ENCODE measurements at regions not wholly inside any gene's neighbourhood (a gene's known extent, or its start where the extent isn't known, plus 50 kb on each side); places are given as distances from the start of the nearest gene placed in this dataset.
"Not testable (repeated sequence)": the region's sequence is repeated elsewhere in the genome, so short reads cannot be mapped to it uniquely, and the experiment has no call there.

- no peaks in the 10 kb centered on the region for H3K9me3 Mint-ChIP-seq
- no peak for DNase-seq
- peak overlapping the region; percentile 89 for H3K4me3 Mint-ChIP-seq
- H3K27ac Mint-ChIP-seq = peak overlapping the region; percentile 99
- peaks cover 19% of the 10 kb centered on the region for H3K36me3 Mint-ChIP-seq (ENCODE audit: low read depth)
- no peaks in the 10 kb centered on the region for H3K27me3 Mint-ChIP-seq (ENCODE audit: low read depth)
- intact Hi-C loops (cut with micrococcal nuclease) = loop anchor here (1.0 to 10.0 kb wide), 3 partner anchors 31 to 1420 kb away; partner anchors contain the start of gene RAP2B
- CTCF ChIA-PET = interaction anchor here (0.8 to 1.9 kb wide), 8 partner anchors 12 to 267 kb away, joined by 3 to 10 read pairs (median 5); no protein-coding TSS in a partner anchor
- H3K4me1 Mint-ChIP-seq (ENCODE audit: low read depth) = peaks cover 67% of the 10 kb centered on the region
These were observed 63.6 kb upstream of the MBNL1 start for GRCh38 chr3:152205097-152205593.

DNA sequence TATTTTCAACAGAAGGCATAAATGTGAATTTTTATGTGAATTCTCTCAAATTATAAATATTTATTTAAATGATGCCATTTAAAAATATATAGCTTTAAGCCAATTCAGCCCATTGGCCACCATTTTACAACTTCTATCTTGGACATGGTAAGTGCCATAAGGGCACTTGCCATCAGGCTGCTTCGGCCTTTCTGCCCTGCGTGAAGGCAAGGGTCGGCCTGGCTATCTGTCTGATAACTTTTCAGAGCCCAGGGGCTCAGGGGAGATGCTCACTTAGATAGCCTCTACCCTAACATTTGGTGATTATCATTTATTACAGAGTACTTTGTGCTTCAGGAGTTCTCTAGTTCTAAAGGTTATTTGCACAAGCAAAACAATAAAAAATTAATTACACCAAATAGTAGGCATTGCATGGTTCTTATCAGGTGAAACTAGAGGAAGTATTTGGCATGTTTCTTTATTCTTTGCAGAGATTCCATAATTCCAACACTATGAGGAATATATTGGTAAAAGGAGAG lies 62.4 kb upstream of the MBNL1 start:
- Mint-ChIP-seq H3K36me3 (ENCODE audit: low read depth) (peaks cover 17% of the 10 kb centered on the region), H3K9me3 (no peaks in the 10 kb centered on the region), H3K27ac (peak overlapping the region; percentile 99), H3K4me1 (ENCODE audit: low read depth) (peaks cover 74% of the 10 kb centered on the region), H3K27me3 (ENCODE audit: low read depth) (no peaks in the 10 kb centered on the region), H3K4me3 (no peak overlapping the region)
- intact Hi-C loops (cut with micrococcal nuclease) = loop anchor here (5.0 to 10.0 kb wide), 2 partner anchors 956 to 1418 kb away; partner anchors contain the start of gene RAP2B
- CTCF ChIA-PET = interaction anchor here (0.7 to 1.6 kb wide), 4 partner anchors 12 to 68 kb away, joined by 3 to 4 read pairs (median 3); no protein-coding TSS in a partner anchor
- no peak for DNase-seq

- Mint-ChIP-seq H3K9me3 (no peaks in the 10 kb centered on the region), H3K27me3 (ENCODE audit: low read depth) (no peaks in the 10 kb centered on the region), H3K4me3 (peak overlapping the region; percentile 61), H3K27ac (peak overlapping the region; percentile 93), H3K36me3 (ENCODE audit: low read depth) (peaks cover 15% of the 10 kb centered on the region), H3K4me1 (ENCODE audit: low read depth) (peaks cover 77% of the 10 kb centered on the region)
- CTCF ChIA-PET = interaction anchor here (0.7 to 1.8 kb wide), 5 partner anchors 8 to 264 kb away, joined by 3 to 12 read pairs (median 6); no protein-coding TSS in a partner anchor
- intact Hi-C loops (cut with micrococcal nuclease) = loop anchor here (5.0 to 10.0 kb wide), 2 partner anchors 954 to 1416 kb away; partner anchors contain the start of gene RAP2B
- DNase-seq = no peak
These were observed 60.3 kb upstream of the MBNL1 start for GRCh38 chr3:152208439-152208838.

DNA sequence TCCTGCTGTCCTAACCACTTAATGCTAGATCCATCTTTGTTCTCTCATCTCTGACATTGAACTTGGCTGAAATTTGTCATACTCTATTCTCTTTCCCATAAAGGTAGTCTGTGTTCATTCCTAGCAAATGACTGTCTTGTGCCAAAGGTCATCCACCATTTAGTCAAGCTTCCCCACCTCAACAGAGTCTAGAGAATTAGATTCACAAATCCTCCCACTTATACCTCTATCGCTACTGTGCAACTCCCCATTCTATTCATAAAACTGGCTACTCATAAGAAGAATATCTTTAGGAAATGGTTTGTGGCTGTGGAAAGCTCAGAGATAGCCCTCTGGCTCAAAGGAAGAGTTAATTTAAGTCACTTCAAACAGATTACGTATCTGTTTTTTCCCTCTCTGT lies 59.7 kb upstream of the MBNL1 start:
- CTCF ChIA-PET = interaction anchor here (1.1 to 1.8 kb wide), 7 partner anchors 9 to 263 kb away, joined by 3 to 12 read pairs (median 4); no protein-coding TSS in a partner anchor
- intact Hi-C loops (cut with micrococcal nuclease) = loop anchor here (1.0 to 10.0 kb wide), 7 partner anchors 9 to 1416 kb away; partner anchors contain the start of gene RAP2B
- peak; percentile 26 for DNase-seq
- H3K9me3 Mint-ChIP-seq = no peaks in the 10 kb centered on the region
- peaks cover 83% of the 10 kb centered on the region for H3K4me1 Mint-ChIP-seq (ENCODE audit: low read depth)
- peak overlapping the region; percentile 93 for H3K27ac Mint-ChIP-seq
- no peaks in the 10 kb centered on the region for H3K27me3 Mint-ChIP-seq (ENCODE audit: low read depth)
- H3K36me3 Mint-ChIP-seq (ENCODE audit: low read depth) = peaks cover 15% of the 10 kb centered on the region
- peak overlapping the region; percentile 61 for H3K4me3 Mint-ChIP-seq

DNA sequence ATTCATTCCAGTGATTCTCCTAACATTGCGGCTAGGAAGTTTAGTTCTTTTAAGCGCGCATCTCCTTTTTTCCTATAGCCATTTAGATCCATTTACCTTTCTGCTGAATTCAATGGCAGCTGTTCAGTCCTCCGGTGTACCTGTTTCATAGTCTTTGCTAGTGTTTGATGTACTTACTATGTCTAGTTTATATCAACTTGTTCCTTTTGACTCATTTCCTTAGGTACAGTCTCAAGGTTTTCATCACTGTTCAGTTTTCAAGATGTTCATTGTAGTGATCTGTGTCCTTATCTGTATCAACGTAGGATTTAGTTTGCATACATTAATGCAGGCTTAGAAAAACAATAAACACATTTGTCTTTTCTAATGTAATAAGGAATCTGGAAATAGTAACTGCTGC lies 59.0 kb upstream of the MBNL1 start:
- Mint-ChIP-seq H3K27me3 (ENCODE audit: low read depth) (no peaks in the 10 kb centered on the region), H3K4me1 (ENCODE audit: low read depth) (peaks cover 87% of the 10 kb centered on the region), H3K36me3 (ENCODE audit: low read depth) (peaks cover 13% of the 10 kb centered on the region), H3K9me3 (no peaks in the 10 kb centered on the region), H3K27ac (peak overlapping the region; percentile 93), H3K4me3 (peak overlapping the region; percentile 61)
- CTCF ChIA-PET = interaction anchor here (1.1 to 1.8 kb wide), 7 partner anchors 8 to 263 kb away, joined by 3 to 12 read pairs (median 4); no protein-coding TSS in a partner anchor
- intact Hi-C loops (cut with micrococcal nuclease) = loop anchor here (1.0 to 10.0 kb wide), 7 partner anchors 9 to 1415 kb away; partner anchors contain the start of gene RAP2B
- DNase-seq = no peak

- DNase-seq = no peak
- H3K4me3 Mint-ChIP-seq = no peak overlapping the region
- H3K27me3 Mint-ChIP-seq (ENCODE audit: low read depth) = no peaks in the 10 kb centered on the region
- H3K36me3 Mint-ChIP-seq (ENCODE audit: low read depth) = peaks cover 10% of the 10 kb centered on the region
- H3K27ac Mint-ChIP-seq = peak overlapping the region; percentile 71
- intact Hi-C loops (cut with micrococcal nuclease) = no loop called here
- CTCF ChIA-PET = interaction anchor here (1.1 kb wide), 1 partner anchor 12 kb away, joined by 6 read pairs; no protein-coding TSS in a partner anchor
- H3K4me1 Mint-ChIP-seq (ENCODE audit: low read depth) = peaks cover 85% of the 10 kb centered on the region
- no peaks in the 10 kb centered on the region for H3K9me3 Mint-ChIP-seq
These were observed 58.0 kb upstream of the MBNL1 start for GRCh38 chr3:152210697-152211096.

GRCh38 chr3:152211655-152212054 lies 57.1 kb upstream of the MBNL1 start:
- CTCF ChIA-PET = interaction anchor here (0.6 to 1.1 kb wide), 3 partner anchors 9 to 14 kb away, joined by 3 to 6 read pairs (median 4); no protein-coding TSS in a partner anchor
- H3K36me3 Mint-ChIP-seq (ENCODE audit: low read depth) = peaks cover 9% of the 10 kb centered on the region
- peaks cover 81% of the 10 kb centered on the region for H3K4me1 Mint-ChIP-seq (ENCODE audit: low read depth)
- H3K4me3 Mint-ChIP-seq = no peak overlapping the region
- DNase-seq = no peak
- no peaks in the 10 kb centered on the region for H3K27me3 Mint-ChIP-seq (ENCODE audit: low read depth)
- intact Hi-C loops (cut with micrococcal nuclease) = no loop called here
- no peaks in the 10 kb centered on the region for H3K9me3 Mint-ChIP-seq
- peak overlapping the region; percentile 71 for H3K27ac Mint-ChIP-seq

DNA sequence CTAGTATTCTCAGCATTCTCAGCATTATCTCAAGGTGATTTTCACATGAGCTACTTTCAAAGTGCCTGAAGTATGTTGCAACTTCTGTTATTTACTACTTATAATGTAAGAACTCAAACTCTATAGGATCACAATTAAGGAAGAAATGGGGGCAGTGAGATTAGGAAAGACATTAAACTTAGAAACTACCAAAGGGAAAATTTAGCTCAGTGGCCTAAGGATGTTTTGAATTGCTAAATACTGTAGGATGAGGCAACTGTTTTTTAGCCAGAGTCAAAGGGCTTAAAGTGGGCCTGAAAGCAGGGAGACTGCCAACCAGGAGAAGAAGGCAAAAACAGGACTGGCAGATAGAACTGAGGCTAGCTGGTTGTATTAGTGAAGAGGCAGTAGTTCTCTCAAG lies 55.5 kb upstream of the MBNL1 start:
- intact Hi-C loops (cut with micrococcal nuclease) = no loop called here
- Mint-ChIP-seq H3K4me3 (no peak overlapping the region), H3K9me3 (peaks cover 4% of the 10 kb centered on the region), H3K4me1 (ENCODE audit: low read depth) (peaks cover 77% of the 10 kb centered on the region), H3K27me3 (ENCODE audit: low read depth) (no peaks in the 10 kb centered on the region), H3K36me3 (ENCODE audit: low read depth) (peaks cover 9% of the 10 kb centered on the region), H3K27ac (peak overlapping the region; percentile 64)
- CTCF ChIA-PET = interaction anchor here (0.8 to 1.2 kb wide), 2 partner anchors 20 to 30 kb away, joined by 3 read pairs; no protein-coding TSS in a partner anchor
- no peak for DNase-seq

- peaks cover 77% of the 10 kb centered on the region for H3K4me1 Mint-ChIP-seq (ENCODE audit: low read depth)
- no peak for DNase-seq
- H3K27me3 Mint-ChIP-seq (ENCODE audit: low read depth) = no peaks in the 10 kb centered on the region
- peak overlapping the region; percentile 64 for H3K27ac Mint-ChIP-seq
- peaks cover 5% of the 10 kb centered on the region for H3K9me3 Mint-ChIP-seq
- CTCF ChIA-PET = interaction anchor here (1.2 kb wide), 1 partner anchor 30 kb away, joined by 3 read pairs; no protein-coding TSS in a partner anchor
- H3K36me3 Mint-ChIP-seq (ENCODE audit: low read depth) = peaks cover 10% of the 10 kb centered on the region
- H3K4me3 Mint-ChIP-seq = no peak overlapping the region
- intact Hi-C loops (cut with micrococcal nuclease) = no loop called here
These were observed 54.8 kb upstream of the MBNL1 start for GRCh38 chr3:152213938-152214337.

- CTCF ChIA-PET = interaction anchor here (0.6 to 3.2 kb wide), 7 partner anchors 8 to 33 kb away, joined by 3 to 14 read pairs (median 4); no protein-coding TSS in a partner anchor
- H3K9me3 Mint-ChIP-seq; H3K27ac Mint-ChIP-seq; H3K4me3 Mint-ChIP-seq; H3K27me3 Mint-ChIP-seq (ENCODE audit: low read depth); DNase-seq; H3K36me3 Mint-ChIP-seq (ENCODE audit: low read depth); intact Hi-C loops (cut with micrococcal nuclease): not testable (repeated sequence)
- peaks cover 77% of the 10 kb centered on the region for H3K4me1 Mint-ChIP-seq (ENCODE audit: low read depth)
These were observed 51.5 kb upstream of the MBNL1 start for GRCh38 chr3:152216960-152217865.

- Mint-ChIP-seq H3K9me3 (peaks cover 5% of the 10 kb centered on the region), H3K27ac (peak overlapping the region; percentile 93), H3K27me3 (ENCODE audit: low read depth) (no peaks in the 10 kb centered on the region), H3K4me3 (peak overlapping the region; percentile 79), H3K4me1 (ENCODE audit: low read depth) (peaks cover 81% of the 10 kb centered on the region), H3K36me3 (ENCODE audit: low read depth) (peaks cover 8% of the 10 kb centered on the region)
- intact Hi-C loops (cut with micrococcal nuclease) = loop anchor here (1.0 kb wide), 1 partner anchor 9 kb away; no protein-coding TSS in a partner anchor
- DNase-seq = no peak
- CTCF ChIA-PET = interaction anchor here (0.7 to 3.2 kb wide), 12 partner anchors 9 to 49 kb away, joined by 3 to 14 read pairs (median 4); no protein-coding TSS in a partner anchor
These were observed 50.1 kb upstream of the MBNL1 start for GRCh38 chr3:152218602-152219001.
